WI38 (cell line): ENCODE measurements at regions not wholly inside any gene's neighbourhood (a gene's known extent, or its start where the extent isn't known, plus 50 kb on each side); places are given as distances from the start of the nearest gene placed in this dataset.
"Not testable (repeated sequence)": the region's sequence is repeated elsewhere in the genome, so short reads cannot be mapped to it uniquely, and the experiment has no call there.

ENCODE experiments used
- H3K4me3 ChIP-seq: 2 replicates; pipeline ENCODE4 v1.5.1; 2011; ENCODE audit warnings: low read depth, mild to moderate bottlenecking, control low read depth, low read length
- TF ChIP-seq, protein P1 (sequence below): IDR thresholded peaks from 2 replicates; pipeline ENCODE4 v1.5.1; 2012; ENCODE audit warnings: low read depth, mild to moderate bottlenecking, control low read depth, low read length

DNA sequence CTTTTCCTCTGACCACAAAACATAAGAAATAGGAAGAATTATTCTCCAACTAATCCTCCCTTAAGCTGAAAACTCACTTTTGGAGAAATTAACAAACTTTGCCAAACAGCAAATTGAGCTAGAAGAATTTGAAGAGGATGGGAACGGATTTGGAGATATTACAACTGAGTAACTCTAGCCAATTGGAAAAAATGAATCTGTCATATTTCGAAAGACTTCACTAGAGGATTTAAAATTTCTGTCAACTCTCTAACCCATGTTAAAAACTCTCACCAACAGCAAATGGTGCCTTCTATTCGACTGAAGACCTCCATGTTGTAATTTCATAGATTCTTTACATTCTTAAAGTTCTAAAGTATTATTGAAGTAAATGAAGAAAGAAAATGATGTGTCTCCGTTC, 414.2 kb downstream of the RMST start:
- TF ChIP-seq, protein P1, sequence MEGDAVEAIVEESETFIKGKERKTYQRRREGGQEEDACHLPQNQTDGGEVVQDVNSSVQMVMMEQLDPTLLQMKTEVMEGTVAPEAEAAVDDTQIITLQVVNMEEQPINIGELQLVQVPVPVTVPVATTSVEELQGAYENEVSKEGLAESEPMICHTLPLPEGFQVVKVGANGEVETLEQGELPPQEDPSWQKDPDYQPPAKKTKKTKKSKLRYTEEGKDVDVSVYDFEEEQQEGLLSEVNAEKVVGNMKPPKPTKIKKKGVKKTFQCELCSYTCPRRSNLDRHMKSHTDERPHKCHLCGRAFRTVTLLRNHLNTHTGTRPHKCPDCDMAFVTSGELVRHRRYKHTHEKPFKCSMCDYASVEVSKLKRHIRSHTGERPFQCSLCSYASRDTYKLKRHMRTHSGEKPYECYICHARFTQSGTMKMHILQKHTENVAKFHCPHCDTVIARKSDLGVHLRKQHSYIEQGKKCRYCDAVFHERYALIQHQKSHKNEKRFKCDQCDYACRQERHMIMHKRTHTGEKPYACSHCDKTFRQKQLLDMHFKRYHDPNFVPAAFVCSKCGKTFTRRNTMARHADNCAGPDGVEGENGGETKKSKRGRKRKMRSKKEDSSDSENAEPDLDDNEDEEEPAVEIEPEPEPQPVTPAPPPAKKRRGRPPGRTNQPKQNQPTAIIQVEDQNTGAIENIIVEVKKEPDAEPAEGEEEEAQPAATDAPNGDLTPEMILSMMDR, result no peak
- H3K4me3 ChIP-seq, result no peak overlapping the region

DNA sequence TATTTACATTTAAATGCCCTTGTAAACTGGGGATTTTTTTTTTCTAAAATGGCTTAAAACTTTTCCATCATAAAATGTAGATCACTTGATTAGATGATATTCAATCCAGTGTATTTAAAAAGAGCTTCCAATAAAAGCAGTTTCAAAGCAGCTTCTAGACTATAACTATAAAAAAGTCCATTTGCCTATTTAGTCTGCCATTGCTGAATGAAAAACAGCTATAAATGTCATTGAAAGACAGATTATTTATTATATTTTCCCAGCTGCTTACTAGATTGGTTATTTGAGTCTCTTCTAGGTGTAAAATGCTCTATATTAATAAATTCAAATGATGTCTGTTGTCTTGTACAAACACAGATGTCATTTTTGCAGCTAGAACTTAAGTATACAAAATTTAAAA, 414.8 kb downstream of the RMST start:
- TF ChIP-seq, protein P1, result no peak
- H3K4me3 ChIP-seq, result no peak overlapping the region

DNA sequence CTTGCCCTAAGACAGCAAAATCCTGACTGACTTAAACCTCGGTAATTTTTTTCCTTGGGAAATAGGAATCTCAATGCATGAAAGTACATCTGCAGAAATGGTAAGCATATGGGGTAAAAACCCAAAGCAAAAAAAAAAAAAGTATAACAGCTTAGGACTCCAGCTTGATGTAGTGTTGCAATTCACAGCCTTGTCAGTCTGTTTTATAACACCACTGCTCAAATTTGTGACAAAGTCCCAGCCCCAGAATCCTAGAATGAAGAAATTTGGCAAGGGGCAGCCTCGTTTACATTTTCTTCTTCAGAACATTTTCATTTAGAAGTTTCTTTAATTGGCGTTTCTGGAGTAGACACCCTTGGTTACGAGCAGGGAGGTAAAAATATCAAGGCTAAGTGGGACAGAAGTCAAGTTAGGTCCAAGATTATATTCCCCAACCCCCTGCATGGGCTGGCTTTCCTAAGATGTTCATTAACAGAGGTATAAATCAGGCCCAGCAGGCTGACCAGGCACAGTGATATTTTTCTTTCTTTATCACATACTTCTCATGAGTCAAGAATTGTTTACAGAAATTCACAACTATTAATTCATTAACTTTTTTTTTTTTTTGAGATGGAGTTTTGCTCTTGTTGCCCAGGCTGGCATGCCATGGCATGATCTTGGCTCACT, 424.0 kb downstream of the RMST start:
- no peak overlapping the region for H3K4me3 ChIP-seq
- TF ChIP-seq, protein P1, result no peak

DNA sequence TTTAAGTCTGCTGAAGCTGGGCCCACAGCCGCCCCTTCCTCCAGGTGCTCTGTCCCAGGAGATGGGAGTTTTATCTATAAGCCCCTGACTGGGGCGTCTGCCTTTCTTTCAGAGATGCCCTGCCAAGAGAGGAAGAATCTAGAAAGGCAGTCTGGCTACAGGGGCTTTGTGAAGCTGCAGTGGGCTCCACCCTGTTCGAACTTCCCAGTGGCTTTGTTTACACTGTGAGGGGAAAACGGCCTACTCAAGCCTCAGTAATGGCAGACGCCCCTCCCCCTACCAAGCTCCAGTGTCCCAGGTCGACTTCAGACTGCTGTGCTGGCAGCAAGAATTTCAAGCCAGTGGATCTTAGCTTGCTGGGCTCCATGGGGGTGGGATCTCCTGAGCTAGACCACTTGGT, 435.3 kb downstream of the RMST start:
- not testable (repeated sequence) for H3K4me3 ChIP-seq

DNA sequence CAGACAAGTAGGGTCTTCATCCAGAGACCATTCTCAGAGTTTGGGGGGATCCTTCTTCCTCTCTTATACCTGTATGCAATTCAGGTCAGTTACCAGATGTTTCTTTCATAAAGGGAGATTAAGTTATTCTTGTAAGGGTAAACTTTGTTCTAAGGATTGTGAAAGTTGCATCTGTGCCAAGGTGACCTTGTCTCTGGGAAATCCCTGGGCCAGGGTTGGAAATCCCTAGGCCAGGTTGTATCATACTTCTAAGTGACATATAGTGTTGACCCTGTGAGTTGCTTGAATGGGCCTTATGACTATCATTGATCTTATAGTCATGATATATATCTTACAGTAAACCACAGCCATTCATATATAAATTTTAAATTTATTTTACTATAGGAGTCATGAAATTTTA, 436.9 kb downstream of the RMST start:
- no peak overlapping the region for H3K4me3 ChIP-seq
- TF ChIP-seq, protein P1, result no peak

DNA sequence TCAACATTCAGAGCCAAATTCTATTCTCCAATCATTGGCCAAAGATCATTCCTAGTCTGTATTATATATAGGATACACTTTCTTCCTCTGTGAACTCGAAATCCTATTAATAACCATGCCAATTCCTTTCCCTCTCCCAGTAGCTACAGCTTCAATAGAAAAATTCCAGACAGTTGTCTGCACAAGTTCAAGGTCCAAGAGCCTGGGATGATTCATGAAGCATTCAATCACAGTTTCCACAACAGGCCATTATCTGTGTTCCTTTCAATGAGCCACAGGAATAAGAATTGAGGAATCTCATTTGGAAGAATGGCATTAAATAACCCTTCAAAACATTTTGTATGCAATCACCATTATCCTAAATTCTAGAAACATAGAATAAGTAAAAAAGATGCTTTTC, 437.4 kb downstream of the RMST start:
- TF ChIP-seq, protein P1, result no peak

DNA sequence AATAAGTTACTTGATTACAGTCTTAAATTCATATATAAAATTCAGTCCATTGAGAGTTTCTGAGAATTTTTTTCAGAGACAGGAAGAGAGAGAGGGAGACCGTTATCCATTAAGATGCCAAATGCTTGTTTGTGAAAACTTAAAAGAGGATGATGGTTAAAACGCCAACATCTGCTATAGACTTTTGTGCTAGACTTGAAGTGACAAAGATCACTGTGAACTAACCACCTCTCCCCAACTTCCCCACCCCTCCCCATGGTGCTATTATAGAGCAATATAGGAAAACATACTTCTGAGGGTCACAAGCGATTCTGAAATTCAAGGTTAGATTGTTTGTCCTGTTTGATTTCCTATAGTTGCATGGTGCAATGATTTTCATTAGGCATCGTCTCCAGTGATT, 440.8 kb downstream of the RMST start:
- TF ChIP-seq, protein P1, result no peak

More for the DNA sequence above, 437.4 kb downstream of the RMST start:
- H3K4me3 ChIP-seq, result no peak overlapping the region

DNA sequence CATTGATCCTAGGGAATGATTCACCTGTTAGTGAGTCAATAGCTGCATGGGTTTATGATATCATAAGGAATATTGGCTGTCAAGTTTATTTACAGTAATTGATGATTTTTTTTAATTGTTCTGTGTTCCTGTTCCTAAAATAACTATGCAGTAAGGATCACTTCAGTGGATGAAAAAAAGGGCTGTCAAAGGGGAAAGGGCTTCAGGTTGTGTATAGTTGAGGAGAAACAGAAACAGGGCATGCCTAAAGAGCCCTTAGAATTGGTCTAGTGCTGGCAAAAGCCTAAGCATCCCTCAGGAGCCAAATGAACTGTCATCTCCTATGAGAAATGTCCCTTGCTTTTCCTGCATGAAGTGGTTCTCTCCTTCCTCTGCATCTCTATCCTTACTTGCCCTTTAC, 444.9 kb downstream of the RMST start:
- no peak overlapping the region for H3K4me3 ChIP-seq
- TF ChIP-seq, protein P1, result no peak

More for the DNA sequence above, 440.8 kb downstream of the RMST start:
- H3K4me3 ChIP-seq, result no peak overlapping the region
